ENCODE measurements at regions not wholly inside any gene's neighbourhood (a gene's known extent, or its start where the extent isn't known, plus 50 kb on each side); places are given as distances from the start of the nearest gene placed in this dataset.

DNA sequence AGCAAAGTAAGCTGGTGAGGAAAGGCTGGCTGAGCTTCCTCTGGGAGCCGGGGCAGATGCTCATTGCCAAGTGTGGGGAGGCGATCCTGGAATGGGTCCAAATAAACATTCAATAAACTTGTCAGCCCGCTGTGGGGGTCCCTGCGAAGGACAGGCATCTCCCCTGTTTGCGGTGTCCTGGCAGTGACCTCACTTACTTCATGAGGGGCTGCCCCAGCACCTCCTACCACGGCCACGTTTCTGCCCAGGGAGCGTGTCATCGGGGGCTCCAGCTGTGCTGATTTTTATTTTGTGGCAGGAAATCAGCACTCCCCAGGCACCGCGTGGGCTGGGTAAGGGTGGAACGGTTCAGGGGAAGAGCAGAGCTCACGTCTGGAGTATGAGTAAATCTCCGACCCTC, 493.9 kb upstream of the B3GAT1 start:
- DNase-seq = no peak

DNA sequence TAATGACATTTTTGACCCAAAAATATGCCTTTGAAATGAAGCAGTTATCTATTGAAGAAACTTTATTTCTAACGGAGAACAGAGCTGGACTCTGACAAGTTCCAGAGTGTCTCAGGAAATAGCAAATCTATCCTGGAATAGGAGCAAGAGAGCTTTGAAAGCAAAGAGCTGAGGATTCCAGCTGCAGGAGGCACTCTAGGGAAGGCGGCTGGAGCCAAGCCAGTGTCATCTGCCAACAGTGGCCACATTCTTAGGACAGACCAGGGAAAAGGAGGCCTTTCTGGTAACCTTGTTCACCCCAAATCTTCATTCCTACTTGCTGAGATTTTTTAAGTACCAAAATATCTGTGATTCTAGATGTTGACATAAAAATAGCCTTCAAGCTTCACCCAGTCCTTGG, 493.5 kb upstream of the B3GAT1 start:
- DNase-seq = no peak

DNA sequence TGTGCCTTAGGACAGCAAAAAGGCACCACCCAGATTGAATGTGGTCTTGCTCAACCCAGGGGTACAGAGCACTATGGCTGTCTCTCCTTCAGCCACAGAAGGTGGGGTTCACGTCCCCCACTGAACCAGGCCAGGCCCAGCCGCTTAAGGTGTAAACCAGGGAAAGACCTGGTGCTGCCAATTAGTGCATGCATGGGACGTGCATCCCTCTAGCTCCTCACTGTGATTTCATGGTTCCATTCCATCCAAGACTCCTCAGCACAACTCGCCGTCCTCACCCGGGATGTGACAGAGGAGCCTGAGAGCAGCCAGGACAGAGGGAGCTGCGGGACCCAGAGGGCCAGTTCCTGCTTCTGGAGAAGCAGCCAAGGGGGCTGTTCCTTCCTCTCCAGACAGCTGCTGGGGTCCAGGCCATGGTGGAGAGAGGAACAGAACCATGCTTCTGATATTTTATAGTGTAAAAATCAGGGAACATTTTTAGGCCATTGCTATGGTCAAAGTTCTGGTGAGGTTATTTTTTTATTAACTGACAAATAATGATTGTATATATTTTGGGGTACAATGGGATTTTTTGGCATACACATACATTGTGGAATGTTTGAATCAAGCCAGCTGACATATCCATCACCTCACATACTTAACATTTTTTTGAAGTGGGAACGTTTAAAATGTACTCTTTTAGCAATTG, 492.2 kb upstream of the B3GAT1 start:
- DNase-seq = no peak

DNA sequence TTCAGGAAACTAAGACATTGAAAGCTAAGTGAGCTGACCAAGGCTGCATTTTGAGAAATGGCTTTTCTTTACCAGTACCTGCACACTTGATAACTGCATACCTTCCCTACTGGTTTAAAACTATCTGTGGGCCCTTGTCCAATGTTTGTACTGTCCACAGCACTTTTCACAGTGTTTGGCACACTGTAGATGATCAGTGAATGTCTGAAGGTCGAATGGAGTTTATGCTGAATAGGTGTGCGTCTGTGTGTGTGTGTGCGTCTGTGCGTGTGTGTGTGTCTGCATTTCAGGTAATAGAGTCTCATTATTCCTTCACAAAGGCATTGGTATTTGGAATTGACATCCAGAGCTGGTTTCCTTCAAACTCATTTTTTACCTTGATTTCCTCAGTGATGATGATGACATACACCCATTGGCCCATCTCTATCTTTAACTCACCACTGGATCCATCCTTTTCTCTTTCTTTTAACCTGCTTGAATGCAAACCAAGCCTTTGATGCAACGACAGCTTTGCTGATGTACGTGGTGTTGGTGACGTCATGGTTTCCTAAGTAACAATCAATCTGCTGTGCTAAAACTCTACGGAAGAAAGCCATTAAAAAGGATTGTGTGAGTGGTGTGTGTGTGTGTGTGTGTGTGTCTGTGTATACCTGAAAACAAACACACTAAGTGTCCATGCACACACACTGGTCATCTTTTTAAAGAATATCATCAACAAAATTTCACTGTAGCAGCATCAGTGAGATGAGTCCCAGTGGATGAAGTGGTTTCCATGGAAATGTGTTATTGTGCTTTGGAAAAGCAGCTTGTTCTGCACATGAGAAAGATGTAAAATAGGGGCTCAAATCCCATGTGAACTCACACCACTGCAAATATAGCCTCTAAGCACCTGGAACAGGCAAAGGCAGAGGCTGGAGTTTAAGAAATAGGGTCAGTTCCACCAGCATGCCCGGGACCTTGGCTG, 490.2 kb upstream of the B3GAT1 start:
- no peak for DNase-seq

DNA sequence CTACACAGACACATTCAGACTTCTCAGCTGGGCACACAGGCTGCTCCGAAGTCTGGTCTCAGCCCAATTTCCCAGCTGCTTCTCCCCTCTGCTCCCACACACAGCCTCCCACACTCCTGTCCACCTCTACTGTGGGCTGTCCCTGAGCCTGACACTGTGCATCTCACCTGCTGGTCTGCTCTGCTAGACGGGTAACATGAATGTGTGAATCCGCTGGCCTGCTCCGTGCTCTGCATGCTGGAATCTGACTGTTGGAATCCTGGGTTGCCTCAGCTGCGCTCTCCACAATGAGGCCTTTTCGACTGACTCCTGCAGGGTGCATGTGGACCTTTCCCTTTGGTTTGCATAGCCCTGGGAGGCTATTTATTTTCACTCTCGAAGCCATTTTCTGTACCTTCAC, 489.5 kb upstream of the B3GAT1 start:
- DNase-seq = no peak

DNA sequence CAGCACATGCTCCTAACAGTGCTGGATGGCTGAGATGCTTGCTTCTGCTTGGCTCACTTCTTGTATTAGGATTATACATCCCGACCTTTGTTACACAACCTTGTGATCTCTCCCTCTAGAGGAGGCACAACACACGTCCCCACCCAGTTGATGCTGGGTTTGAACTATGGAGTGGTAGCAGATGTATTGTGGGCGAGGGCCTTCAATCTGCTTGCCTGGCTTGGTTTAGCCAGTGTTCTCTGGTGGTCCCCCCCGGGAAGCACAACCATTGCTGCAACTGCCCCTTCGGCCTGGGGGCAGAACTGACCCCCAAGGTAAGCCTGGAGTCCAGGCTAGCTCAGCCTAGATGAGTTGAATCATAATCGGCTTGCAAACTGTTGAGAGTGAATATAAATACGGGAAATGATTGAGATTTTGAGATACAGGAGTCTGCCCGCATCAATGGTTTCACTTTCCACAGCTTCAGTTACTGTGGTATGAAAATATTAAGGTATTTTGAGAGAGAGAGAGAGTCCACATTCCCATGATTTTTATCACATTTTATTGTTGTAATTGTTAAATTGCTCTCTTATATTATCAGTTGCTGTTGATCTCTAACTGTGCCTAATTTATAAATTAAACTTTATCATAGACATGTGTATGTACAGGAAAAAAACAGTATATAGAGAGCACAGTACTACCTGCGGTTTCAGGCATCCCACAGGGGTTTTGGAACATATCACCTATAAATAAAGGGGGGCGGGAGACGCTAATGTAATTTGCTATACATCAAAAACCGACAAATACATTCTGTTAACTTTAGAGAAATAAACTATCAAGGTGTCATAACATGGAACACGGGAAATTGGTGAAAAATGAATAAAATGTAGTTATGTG, 482.0 kb upstream of the B3GAT1 start:
- DNase-seq = no peak

DNA sequence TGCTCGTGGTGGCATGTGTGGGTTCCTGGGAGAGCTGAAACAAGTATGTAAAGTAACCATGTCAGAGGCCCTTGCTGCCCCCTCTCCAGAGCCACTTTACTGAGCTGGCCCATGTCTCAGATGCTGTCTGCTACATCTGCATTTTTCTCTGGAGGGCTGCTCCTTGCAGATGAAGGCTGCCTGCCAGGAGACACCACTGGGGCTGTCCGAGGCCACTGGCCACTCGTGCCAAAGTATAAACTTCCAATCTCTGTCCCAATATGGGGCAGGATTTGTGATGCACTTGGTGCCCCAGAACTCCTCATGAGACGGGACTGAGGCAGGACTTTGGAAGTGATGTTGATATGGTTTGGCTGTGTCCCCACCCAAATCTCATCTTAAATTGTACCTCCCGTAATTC, 478.4 kb upstream of the B3GAT1 start:
- DNase-seq = no peak

DNA sequence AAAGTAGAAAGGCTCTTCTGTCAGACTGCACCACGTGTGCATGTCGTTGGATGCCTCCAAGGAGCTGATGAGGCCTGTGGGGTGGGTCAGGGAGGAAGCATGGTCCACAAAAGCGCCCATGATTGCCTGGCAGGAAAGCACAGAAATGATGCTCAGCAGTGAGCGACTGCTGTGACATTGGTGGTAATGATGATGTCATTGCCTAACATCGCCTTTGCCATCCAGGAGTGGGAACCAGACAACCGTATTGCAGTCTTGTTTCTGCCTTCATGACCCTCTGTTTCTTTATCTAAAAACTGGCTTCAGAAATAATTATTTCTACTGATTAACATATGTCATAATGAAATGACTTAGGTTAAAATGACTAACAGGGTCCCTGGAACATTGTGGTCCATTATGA, 477.8 kb upstream of the B3GAT1 start:
- DNase-seq = no peak

DNA sequence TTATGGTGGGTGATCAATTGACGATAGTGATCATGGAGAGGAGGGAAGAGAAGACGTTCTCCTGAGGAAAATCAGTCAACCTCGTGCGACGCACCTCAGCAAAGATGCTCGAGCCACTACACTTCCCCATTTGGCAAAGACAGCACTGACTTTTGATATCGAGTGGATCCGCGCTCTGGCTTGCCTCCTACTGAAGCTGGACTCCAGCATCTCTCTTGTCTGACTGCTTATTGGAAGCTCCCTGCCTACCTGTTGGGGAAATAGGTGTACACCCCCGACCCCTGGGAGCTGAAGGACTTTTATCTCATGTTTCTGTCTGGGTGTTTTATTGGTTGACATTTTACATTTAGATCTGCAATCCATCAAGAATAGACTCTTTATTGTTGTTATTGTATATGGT, 476.8 kb upstream of the B3GAT1 start:
- DNase-seq = no peak

DNA sequence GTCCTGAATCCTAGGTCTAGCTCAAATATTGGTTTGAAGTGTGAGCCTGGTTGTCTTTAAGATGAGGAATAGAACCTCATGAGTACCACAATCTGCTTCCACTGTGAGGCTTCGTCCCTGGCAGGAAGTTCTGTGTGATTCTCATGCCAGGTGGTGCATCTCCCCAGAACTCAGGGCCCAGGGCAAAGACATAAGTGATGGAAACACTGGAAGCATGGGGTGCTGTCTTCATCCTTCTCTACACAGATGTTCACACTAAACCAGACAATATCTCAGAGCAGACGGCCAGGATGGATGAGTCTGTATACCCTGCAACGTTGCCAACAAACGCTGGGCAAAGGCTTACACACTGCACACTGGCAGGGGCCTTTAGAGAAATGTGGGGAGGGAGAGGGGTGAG, 475.9 kb upstream of the B3GAT1 start:
- no peak for DNase-seq

DNA sequence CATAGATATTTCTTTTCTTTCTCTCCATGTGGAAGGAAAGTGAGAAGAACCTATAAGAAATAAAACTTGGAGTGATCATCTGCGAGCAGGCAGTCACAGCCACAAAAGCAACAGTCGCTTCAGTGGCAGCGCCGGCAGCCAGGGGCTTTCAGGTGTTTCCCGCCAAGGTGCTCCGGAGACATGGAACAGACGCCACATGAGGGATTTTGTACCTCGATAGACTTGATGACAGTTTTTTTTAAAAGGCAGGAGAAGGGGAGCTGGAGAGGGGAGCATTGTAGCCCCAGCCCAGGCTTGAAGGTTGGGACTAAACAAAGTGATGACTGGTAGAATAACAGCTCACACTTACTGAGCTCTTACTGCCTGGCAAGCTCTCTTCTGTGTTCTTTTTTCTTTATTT, 471.4 kb upstream of the B3GAT1 start:
- DNase-seq = no peak

DNA sequence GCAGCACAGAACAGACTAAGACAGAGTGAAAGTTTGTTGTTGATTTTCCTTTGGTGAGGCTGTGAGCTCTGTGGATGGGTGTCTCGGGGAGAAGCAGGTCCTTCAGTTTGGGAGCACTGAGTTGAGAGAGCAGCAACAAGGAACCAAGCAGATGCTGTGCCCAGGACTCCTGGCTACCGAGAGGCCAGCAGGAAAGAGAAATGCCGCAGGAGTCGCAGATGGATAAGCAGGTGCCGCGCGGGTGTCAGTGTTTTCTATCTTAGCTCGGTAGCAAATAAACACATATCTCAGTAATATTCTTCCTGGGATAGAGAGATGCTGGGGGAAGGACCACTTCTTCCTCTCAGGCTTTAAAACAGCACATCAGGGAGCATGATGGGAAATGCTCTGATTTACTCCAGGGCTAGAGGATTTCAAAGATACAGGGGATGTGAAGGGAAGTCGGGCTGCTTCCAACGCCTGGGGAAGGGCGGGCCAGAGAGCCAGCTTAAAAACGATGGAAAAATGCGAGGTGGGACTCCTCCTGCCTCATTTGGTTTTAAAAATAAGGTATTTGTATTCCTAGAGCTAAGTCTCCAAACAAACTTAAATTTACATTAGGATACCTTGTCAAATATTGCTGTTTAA, 470.7 kb upstream of the B3GAT1 start:
- DNase-seq = no peak

DNA sequence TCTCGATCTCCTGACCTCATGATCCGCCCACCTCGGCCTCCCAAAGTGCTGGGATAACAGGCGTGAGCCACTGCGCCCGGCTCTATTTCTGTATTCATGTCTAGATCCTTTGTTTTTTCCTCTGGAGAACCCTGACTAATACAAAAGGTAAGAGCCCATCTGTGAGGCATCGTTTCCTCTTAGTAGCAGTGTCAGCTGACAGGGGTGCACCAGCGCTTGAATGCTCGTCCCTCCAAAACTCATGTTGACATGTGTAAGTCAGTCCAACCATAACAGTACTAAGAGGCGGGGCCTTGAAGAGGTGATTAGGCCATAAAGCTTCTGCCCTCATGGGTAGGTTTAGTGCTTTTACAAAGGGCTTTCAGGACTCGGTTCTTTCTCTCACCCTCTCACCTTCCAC, 470.1 kb upstream of the B3GAT1 start:
- DNase-seq = no peak

DNA sequence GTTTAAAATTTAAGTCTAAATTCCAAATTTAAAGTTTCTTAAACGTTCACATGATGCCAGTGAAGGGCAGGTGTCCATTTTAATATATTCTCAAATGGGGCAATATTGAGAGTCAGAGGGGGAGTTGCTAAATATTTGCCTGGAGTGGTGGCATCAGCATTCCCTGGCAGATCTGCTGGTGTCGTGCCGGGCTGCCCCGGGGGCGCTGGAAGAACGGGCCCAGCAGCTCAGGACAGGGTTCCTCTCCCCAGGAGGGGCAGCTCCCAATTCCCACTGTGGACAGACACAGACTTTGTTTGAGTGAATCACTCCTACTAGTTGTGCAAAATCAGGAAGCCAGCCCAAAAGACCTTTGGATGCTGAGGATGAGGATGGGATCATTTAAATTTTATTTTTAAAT, 468.7 kb upstream of the B3GAT1 start:
- no peak for DNase-seq

DNA sequence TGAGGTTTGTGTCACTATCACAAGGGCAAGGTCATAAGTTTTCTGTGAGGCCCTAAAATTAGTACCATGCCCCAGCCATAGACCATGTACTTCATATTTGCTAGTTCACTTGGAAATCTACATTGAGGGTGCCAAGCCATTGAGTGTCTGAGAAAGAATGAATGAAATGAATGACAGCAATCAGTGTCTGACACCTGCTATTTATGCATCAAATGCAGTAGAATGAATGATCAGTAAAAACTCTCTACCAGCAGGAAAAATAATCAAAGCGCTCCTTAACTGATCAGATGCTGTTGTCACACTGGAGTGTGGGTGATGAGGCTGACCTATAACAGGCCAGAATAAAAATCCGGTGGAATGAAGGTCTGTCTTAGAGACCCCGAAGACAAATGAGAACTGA, 467.9 kb upstream of the B3GAT1 start:
- no peak for DNase-seq

DNA sequence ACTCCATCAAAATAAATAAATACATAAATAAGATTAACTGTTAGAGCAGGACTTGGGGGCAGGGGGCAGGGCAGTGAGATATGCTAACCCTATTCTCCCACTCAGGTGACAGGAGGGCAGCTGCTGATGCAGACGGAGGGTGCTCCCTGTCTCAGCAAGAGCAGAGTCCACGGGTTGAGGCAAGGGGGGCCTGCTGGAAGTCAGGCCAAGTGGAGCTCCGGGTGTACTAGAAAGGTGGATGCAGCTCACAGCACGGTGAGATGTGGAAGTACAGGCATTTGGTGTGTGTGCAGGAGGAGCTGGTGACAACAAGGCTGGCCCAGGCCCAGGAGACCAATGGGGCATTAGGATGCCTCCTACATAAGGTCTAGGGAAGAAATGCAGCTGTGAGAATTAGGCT, 467.3 kb upstream of the B3GAT1 start:
- no peak for DNase-seq

DNA sequence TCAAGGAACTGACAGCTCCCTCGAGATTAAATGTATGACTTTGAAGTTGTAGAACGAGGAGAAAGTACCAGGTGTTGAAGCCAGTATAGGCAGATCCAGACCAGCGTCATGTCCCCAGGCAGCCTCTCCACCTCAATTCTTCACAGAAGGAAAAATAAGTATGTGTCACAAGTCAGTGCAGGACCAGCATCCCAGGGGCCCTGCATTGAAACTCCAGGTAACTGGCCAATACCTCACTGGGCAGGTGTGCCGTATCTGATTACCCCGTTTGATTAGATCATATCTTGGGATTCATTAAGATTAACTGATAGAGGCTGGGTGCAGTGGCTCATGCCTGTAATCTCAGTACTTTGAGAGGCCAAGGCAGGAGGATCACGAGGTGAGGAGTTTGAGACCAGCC, 466.7 kb upstream of the B3GAT1 start:
- no peak for DNase-seq

DNA sequence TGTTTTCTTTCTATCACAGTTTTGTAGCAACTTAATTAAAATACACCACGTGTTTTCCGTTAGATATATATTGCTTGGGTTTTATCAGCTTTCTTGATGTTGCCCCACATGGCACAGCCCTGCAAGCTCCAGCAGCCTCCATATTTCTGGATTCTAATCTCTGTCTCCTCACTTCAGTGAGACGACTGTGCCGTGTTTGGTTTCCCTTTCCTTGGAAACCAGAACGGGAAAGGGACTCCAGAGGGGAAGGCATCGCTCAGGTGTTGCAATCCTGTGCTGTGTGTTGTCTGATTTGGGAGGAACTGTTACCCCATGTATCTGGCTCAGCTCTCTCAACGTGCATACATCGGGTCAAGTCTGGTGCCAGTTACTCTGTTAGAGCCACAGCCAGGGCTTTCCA, 464.2 kb upstream of the B3GAT1 start:
- DNase-seq = no peak

DNA sequence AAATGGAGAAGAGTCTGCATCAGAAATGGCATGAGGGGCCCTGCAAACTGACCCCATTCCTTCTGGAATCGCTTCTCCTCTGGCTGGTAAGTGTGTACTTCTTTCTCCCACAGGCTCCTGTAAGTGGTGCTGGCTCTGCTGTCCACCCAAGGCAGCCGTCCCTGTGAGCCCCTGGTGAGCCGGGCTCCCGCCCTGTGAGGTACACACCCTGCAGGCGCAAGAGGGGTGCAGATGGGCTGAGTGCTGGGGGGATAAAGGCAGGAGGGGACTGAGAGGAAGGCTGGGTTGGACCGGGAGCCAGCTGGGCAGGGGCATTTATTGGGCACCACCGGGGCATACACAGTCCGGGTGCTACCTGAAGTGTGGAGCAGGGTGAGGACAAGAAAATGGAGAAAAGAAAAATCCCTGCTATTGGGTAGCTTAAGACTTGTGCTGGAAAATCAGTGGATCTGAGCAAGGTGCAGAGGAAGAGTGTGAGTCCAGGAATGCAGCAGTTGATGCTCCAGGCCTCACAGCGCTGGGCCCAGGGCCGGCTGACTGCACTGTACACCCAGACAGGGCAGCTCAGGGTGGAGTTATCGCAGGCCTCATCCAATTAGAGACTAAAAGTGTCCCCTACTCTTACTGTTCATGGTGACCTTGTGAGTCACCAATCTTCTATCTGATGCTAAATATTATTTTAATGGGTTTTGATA, 455.1 kb upstream of the B3GAT1 start:
- no peak for DNase-seq

DNA sequence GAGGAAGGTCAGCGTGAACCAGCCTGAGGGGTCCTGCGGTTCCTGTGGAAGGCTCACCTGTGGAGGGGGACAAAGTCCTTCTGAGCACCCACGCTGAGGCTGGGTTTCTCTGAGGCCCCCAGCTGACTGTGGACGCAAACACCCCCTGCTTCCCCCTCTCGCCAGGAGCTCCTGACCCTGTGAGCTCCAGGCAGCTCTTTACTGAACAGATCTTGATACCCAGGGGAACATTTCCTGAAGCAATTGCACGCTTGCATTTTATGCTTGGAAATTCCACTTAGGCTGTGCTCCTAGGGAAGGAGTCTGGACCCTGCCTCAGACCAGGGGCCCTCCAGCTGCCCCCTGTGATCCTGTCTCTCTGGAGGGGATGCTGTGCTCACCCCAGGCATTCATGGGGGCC, 454.2 kb upstream of the B3GAT1 start:
- DNase-seq = no peak

DNA sequence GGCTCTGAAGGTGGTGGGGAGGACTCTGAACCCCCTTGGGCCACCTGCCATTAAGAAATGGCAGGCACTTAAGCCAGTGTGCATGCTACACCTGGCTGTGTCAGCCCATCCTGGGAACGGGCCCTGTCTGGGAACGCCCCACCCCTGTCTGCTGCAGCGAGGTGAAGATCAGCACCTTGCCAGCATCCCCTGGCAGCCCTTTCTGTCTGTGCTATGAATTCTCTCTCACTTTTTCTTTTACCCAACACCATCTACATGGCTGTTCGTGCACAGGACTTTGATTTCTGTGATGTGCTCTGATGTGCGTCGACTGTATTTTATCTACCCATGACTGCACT, 452.9 kb upstream of the B3GAT1 start:
- DNase-seq = no peak

DNA sequence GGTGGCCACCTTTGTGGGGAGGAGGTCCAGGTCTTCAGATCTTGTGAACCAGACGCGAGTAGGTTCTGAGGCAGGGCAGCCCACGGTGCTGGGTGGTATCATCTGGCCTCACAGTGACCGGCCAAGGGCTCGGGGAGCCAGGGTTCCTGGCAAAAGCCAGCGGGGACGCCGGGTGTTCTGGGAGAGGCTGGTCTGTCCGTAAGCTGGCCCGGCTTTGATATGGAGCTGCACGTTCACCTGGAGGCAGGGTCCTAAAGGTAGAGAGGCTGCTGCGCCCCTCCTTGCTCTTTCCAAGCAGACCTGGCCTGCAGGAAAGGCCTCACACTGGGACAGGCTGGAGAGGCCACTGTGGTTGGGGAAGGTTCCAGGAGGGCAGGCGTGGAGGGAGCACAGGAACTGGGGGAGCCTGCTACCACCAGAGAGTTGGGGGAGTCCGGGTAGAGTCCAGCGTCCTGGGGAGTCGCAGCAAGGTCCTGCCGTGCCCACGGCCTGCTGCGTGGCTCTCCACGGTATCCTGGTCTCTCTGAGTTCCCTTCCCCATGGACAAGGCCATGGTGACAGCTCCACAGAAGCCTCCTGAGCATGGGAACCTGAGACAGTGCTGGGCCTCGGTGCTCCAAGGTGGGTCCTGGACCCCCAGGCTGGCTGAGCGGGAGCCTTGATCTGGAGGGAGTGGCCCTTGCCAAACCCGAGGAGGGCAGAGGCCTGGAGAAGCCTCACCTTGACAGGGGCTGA, 452.4 kb upstream of the B3GAT1 start:
- no peak for DNase-seq

All from NCI-H446 treated with DMSO at 0.1 percent for 48 hours (cell line).